H1 (cell line): ENCODE measurements at regions not wholly inside any gene's neighbourhood (a gene's known extent, or its start where the extent isn't known, plus 50 kb on each side); places are given as distances from the start of the nearest gene placed in this dataset.

Source experiments
- CTCF ChIA-PET: fragments of 300-600 bp; sonication (Branson Sonifier 250); formaldehyde crosslinking; loops from one replicate; lab custom pipeline; 2021; ENCODE audit not compliant: partially characterized antibody; lab: Charles Lee
- POLR2A ChIA-PET: fragments of 300-600 bp; sonication (Branson Sonifier 250); formaldehyde crosslinking; loops from one replicate; lab custom pipeline; 2021; ENCODE audit warnings: inconsistent platforms; ENCODE audit not compliant: partially characterized antibody; lab: Charles Lee
- DNase-seq, 2 experiments: peaks; one replicate each; pipeline versions ENCODE4 v3.0.0 to v3.0.0-alpha.2; 2010 to 2022; ENCODE audit warnings: low spot score in 2 of 2, low read depth in 1 of 2, mixed read lengths in 1 of 2
- FAIRE-seq: peaks from 2 replicates; lab custom pipeline; 2011; peaks lifted over from hg19 to GRCh38; lab: Jason Lieb, UNC
- H2AFZ ChIP-seq: 2 replicates; pipeline ENCODE4 v1.8.1; 2012; ENCODE audit warnings: low read length, inconsistent platforms
- H2AK5ac ChIP-seq: 2 replicates; pipeline ENCODE4 v1.6.1; 2013; ENCODE audit warnings: low read depth, low read length
- H2BK120ac ChIP-seq: replicated peaks from 2 replicates; pipeline ENCODE3; 2013; ENCODE audit warnings: low read depth, low read length, inconsistent platforms
- H2BK12ac ChIP-seq: 2 replicates; pipeline ENCODE4 v1.6.1; 2013; ENCODE audit warnings: low read depth, low read length
- H2BK15ac ChIP-seq: 2 replicates; pipeline ENCODE4 v1.6.1; 2013; ENCODE audit warnings: low read length
- H2BK20ac ChIP-seq: 2 replicates; pipeline ENCODE4 v1.6.1; 2013; ENCODE audit warnings: low read length
- H2BK5ac ChIP-seq: 2 replicates; pipeline ENCODE4 v1.6.1; 2013; ENCODE audit warnings: low read depth, low read length
- H3K14ac ChIP-seq: 2 replicates; pipeline ENCODE4 v1.6.1; 2013; ENCODE audit warnings: inconsistent platforms; ENCODE audit not compliant: insufficient read length
- H3K18ac ChIP-seq: 2 replicates; pipeline ENCODE4 v1.6.1; 2013; ENCODE audit warnings: low read length; ENCODE audit errors: extremely low read depth
- H3K23ac ChIP-seq: 2 replicates; pipeline ENCODE4 v1.6.1; 2013; ENCODE audit warnings: inconsistent platforms; ENCODE audit not compliant: insufficient read length
- H3K23me2 ChIP-seq: 2 replicates; pipeline ENCODE4 v1.6.1; 2013; ENCODE audit warnings: low read depth, low read length
- H3K27ac ChIP-seq: 2 replicates; pipeline ENCODE4 v1.6.1; 2011; ENCODE audit warnings: low read depth, low read length, inconsistent platforms
- H3K27me3 ChIP-seq, 4 experiments: replicated peaks in 1 of 4; 1 replicate in 1 of 4; 2 replicates in 3 of 4; pipeline versions ENCODE4 v1.6.1 to v1.8.1; 2011 to 2013; ENCODE audit warnings: low read length in 3 of 4, mild to moderate bottlenecking in 3 of 4, inconsistent platforms in 2 of 4, mixed read lengths in 2 of 4, moderate library complexity in 1 of 4; ENCODE audit not compliant: control insufficient read depth in 3 of 4, insufficient read depth in 3 of 4; ENCODE audit errors: extremely low read depth in 1 of 4
- H3K36me3 ChIP-seq, 4 experiments: 2 replicates each; pipeline versions ENCODE4 v1.6.1 to v1.8.1; 2011 to 2013; ENCODE audit warnings: mild to moderate bottlenecking in 4 of 4, low read length in 3 of 4, moderate library complexity in 2 of 4, control low read depth in 1 of 4, inconsistent platforms in 1 of 4; ENCODE audit not compliant: insufficient read depth in 4 of 4, control insufficient read depth in 2 of 4
- H3K4ac ChIP-seq: replicated peaks from 2 replicates; pipeline ENCODE3; 2013; ENCODE audit warnings: low read length, low read depth, mixed read lengths, inconsistent platforms; ENCODE audit not compliant: insufficient read length
- H3K4me1 ChIP-seq, 4 experiments: replicated peaks in 1 of 4; 1 replicate in 1 of 4; 2 replicates in 3 of 4; pipeline versions ENCODE4 v1.6.1 to v1.8.1; 2011 to 2013; ENCODE audit warnings: low read length in 3 of 4, inconsistent platforms in 2 of 4, mixed read lengths in 1 of 4; ENCODE audit not compliant: insufficient read depth in 4 of 4, control insufficient read depth in 3 of 4
- H3K4me2 ChIP-seq, 2 experiments: 2 replicates each; pipeline versions ENCODE4 v1.6.1 to v1.8.1; 2011 to 2013; ENCODE audit warnings: low read depth in 2 of 2, low read length in 2 of 2, control low read depth in 1 of 2, inconsistent platforms in 1 of 2, mild to moderate bottlenecking in 1 of 2; ENCODE audit not compliant: insufficient read depth in 1 of 2
- H3K4me3 ChIP-seq, 4 experiments: fragments of 200-600, 300-600 bp in 1 of 4; sonication (generic), shearing (Covaris generic), sonication (Bioruptor Twin) in 1 of 4; 2 replicates each; pipeline versions ENCODE4 v1.5.1 to v1.8.1; 2011 to 2016; ENCODE audit warnings: low read length in 4 of 4, low read depth in 3 of 4, control low read depth in 2 of 4, inconsistent platforms in 2 of 4, mild to moderate bottlenecking in 2 of 4, mixed read lengths in 1 of 4, moderate library complexity in 1 of 4; ENCODE audit not compliant: insufficient read depth in 2 of 4; ENCODE audit errors: extremely low read depth in 1 of 4
- H3K56ac ChIP-seq: replicated peaks from 2 replicates; pipeline ENCODE3; 2013; ENCODE audit warnings: low read depth, mild to moderate bottlenecking, mixed read lengths, low read length, inconsistent platforms; ENCODE audit not compliant: insufficient read length
- H3K79me1 ChIP-seq: 2 replicates; pipeline ENCODE4 v1.6.1; 2013; ENCODE audit warnings: low read depth, low read length, control low read depth
- H3K79me2 ChIP-seq, 2 experiments: 2 replicates each; pipeline versions ENCODE4 v1.6.1 to v1.8.1; 2012 to 2013; ENCODE audit warnings: low read length in 2 of 2, mild to moderate bottlenecking in 2 of 2, inconsistent platforms in 1 of 2; ENCODE audit not compliant: insufficient read depth in 2 of 2, control insufficient read depth in 1 of 2
- H3K9ac ChIP-seq, 4 experiments: replicated peaks in 1 of 4; 1 replicate in 1 of 4; 2 replicates in 3 of 4; pipeline versions ENCODE4 v1.6.1 to v1.8.1; 2011 to 2013; ENCODE audit warnings: low read depth in 3 of 4, low read length in 3 of 4, control low read depth in 2 of 4, mild to moderate bottlenecking in 2 of 4, moderate library complexity in 2 of 4, inconsistent platforms in 1 of 4; ENCODE audit errors: extremely low read depth in 1 of 4
- H3K9me3 ChIP-seq, 2 experiments: 2 replicates each; pipeline versions ENCODE4 v1.6.1 to v1.8.1; 2012 to 2013; ENCODE audit warnings: mild to moderate bottlenecking in 2 of 2, moderate library complexity in 2 of 2, control low read depth in 1 of 2, inconsistent platforms in 1 of 2, low read depth in 1 of 2, low read length in 1 of 2, mixed read lengths in 1 of 2; ENCODE audit not compliant: insufficient read depth in 2 of 2
- H4K20me1 ChIP-seq, 2 experiments: replicated peaks in 1 of 2; 2 replicates each; pipeline versions ENCODE3 to v1.8.1; 2011 to 2013; ENCODE audit warnings: inconsistent platforms in 2 of 2, low read length in 2 of 2, mild to moderate bottlenecking in 1 of 2; ENCODE audit not compliant: insufficient read depth in 2 of 2, control insufficient read depth in 1 of 2
- H4K5ac ChIP-seq: 2 replicates; pipeline ENCODE4 v1.6.1; 2013; ENCODE audit warnings: low read length, low read depth, mixed read lengths, inconsistent platforms; ENCODE audit not compliant: insufficient read length
- H4K8ac ChIP-seq: 2 replicates; pipeline ENCODE4 v1.8.0; 2013; ENCODE audit warnings: mild to moderate bottlenecking, moderate library complexity, low read length, inconsistent platforms; ENCODE audit not compliant: insufficient read depth; ENCODE audit errors: extremely low read depth
- H4K91ac ChIP-seq: replicated peaks from 2 replicates; pipeline ENCODE3; 2013; ENCODE audit warnings: low read length, mixed read lengths, inconsistent platforms; ENCODE audit not compliant: insufficient read length
- CHD7 ChIP-seq: fragments of 300-600 bp; sonication (generic); IDR thresholded peaks from 2 replicates; pipeline ENCODE4 v1.7.1; 2012; ENCODE audit warnings: low read length, moderate library complexity, mild to moderate bottlenecking, inconsistent platforms; ENCODE audit not compliant: insufficient replicate concordance
- NRF1 ChIP-seq: IDR thresholded peaks from 2 replicates; pipeline ENCODE4 v1.6.1; 2011; ENCODE audit warnings: mild to moderate bottlenecking, low read depth, low read length, improper control_type of control experiment

GRCh38 chr12:46884362-46884761, 58.6 kb upstream of the SLC38A4 start:
- H4K8ac ChIP-seq, result no peak overlapping the region
- H3K27me3 ChIP-seq, result no peaks in the 10 kb centered on the region
- DNase-seq, result no peak
- no peaks in the 10 kb centered on the region for H4K20me1 ChIP-seq
- no peak overlapping the region for H2BK15ac ChIP-seq
- no peak overlapping the region for H2AK5ac ChIP-seq
- no peak overlapping the region for H3K4me3 ChIP-seq
- ChIA-PET POLR2A (no interaction called here), CTCF (interaction anchor here (0.6 kb wide), 2 partner anchors 326 to 825 kb away, joined by 3 read pairs; no protein-coding TSS in a partner anchor)
- no peak overlapping the region for H3K18ac ChIP-seq
- no peak overlapping the region for H3K9ac ChIP-seq
- H2BK5ac ChIP-seq, result no peak overlapping the region
- H3K23ac ChIP-seq, result no peak overlapping the region
- no peaks in the 10 kb centered on the region for H3K79me1 ChIP-seq
- no peak overlapping the region for H2BK120ac ChIP-seq
- no peaks in the 10 kb centered on the region for H3K36me3 ChIP-seq
- no peak overlapping the region for H2BK20ac ChIP-seq
- no peaks in the 10 kb centered on the region for H3K9me3 ChIP-seq
- H3K4me2 ChIP-seq, result no peak overlapping the region
- no peak for TF ChIP-seq CHD7
- TF ChIP-seq NRF1, result no peak
- no peak overlapping the region for H4K91ac ChIP-seq
- H3K4ac ChIP-seq, result no peak overlapping the region
- H3K23me2 ChIP-seq, result no peaks in the 10 kb centered on the region
- H2AFZ ChIP-seq, result no peak overlapping the region
- H3K79me2 ChIP-seq, result no peaks in the 10 kb centered on the region
- H3K14ac ChIP-seq, result no peak overlapping the region
- no peak overlapping the region for H3K56ac ChIP-seq
- H3K4me1 ChIP-seq, result no peaks in the 10 kb centered on the region
- H2BK12ac ChIP-seq, result no peak overlapping the region
- H3K27ac ChIP-seq, result no peak overlapping the region
- H4K5ac ChIP-seq, result no peak overlapping the region
- no peak for FAIRE-seq
